NCI-H2227 (cell line): ENCODE measurements at regions not wholly inside any gene's neighbourhood (a gene's known extent, or its start where the extent isn't known, plus 50 kb on each side); places are given as distances from the start of the nearest gene placed in this dataset.
"Not testable (repeated sequence)": the region's sequence is repeated elsewhere in the genome, so short reads cannot be mapped to it uniquely, and the experiment has no call there.

ENCODE experiments used
- DNase-seq: peaks from one replicate; lab custom pipeline; 2025; ENCODE audit not compliant: unreplicated experiment; lab: John Stamatoyannopoulos, UW

DNA sequence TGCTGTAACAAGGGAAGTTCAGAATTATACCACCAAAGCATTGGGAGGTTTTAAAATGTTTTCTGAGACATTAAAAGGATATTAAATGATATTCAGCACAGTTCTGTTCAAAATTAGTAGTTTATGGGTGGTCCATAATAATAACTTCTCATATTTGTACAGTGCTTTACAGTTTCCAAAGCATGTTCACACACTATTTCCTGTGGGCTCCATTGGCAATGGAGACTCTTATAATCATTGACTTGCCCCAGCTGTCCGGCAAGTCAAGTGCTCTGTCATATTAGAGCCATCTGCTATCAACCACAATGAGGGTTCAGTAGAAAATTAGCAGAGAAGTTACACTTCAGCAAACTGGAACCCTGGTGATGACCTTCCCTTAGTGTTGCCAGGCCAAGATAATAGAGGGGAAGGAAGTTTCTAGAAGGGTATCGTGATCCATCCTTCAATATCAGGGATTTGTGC, 526.6 kb upstream of the CCDC196 start:
- no peak for DNase-seq

DNA sequence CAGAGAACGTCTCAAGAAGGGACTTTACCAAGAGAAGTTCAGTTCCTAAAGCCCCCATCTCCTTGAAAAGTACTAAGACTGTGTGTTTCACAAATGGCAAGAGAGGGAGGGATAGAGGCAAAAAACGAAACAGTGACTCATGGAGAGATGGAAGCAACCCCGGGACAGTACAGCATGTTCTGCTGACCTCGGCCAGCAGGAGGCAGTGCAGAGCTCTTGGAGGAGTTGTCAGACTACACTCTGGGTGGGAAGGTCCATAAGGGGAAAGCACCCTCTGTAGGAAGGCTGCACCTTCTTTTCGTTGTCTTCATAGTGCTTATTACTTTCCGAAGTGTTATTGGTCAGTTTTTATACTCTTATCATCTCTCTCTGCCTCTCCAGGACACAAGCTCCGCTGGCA, 525.2 kb upstream of the CCDC196 start:
- peak; percentile 21 for DNase-seq

DNA sequence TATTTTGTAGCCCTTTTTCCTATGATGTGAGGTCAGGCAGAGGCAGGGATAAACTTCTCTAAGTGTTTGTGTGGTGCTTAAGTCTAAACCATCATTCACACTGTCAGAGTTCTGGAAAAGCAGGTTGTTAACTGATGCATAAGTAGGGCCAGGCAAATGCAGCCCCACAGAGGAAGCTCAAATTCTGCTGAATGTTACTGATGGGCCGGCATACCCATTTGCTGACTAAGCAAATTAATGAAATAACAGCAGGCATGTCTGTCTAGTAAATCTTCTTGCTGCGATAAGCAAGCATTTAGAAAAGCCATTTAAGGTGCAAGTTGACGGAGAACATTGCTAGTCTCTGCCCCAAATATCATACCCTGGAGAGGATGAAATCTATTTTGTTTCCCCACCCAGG, 523.2 kb upstream of the CCDC196 start:
- DNase-seq, result peak; percentile 34

- no peak for DNase-seq
Measured at GRCh38 chr14:65964366-65964765, 521.8 kb upstream of the CCDC196 start.

- DNase-seq, result no peak
Measured at GRCh38 chr14:65966188-65966587, 520.0 kb upstream of the CCDC196 start.

- no peak for DNase-seq
Measured at GRCh38 chr14:65972346-65972870, 513.8 kb upstream of the CCDC196 start.

- no peak for DNase-seq
Measured at GRCh38 chr14:65972891-65973290, 513.3 kb upstream of the CCDC196 start.

- no peak for DNase-seq
Measured at GRCh38 chr14:65975865-65976264, 510.3 kb upstream of the CCDC196 start.

GRCh38 chr14:65976761-65977404, 509.3 kb upstream of the CCDC196 start:
- peak; percentile 17 for DNase-seq

DNA sequence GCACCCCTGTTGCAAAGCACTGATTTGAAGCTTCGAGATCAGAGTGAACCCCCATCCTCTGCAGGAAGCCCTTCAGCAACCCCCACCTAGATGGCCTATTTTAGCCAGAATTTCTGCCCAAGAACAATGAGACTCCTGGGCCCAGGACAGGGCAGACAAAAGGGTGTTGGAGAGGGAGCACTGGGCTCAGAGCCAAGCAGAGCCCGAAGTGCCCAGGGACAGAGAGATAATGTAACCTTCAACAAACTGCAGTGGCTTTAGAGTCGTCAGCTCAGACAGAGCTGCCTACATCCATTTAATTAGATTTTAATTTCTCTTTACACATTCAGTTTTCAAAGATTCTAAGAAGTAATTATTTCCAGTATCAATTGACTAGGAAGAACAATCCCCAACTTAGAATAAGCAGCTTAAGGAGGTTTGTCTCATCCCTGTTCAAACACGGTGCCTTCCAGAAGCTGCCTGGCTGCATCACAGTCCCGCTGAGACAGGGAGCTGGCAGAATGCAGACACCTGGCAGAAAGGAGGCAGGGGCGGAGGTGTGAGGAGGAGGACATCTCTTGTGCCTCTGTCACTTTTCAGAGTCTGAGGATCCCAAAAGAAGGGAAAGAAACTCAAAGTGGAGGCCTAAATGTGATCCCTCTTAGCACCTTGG, 504.9 kb upstream of the CCDC196 start:
- DNase-seq, result no peak

DNA sequence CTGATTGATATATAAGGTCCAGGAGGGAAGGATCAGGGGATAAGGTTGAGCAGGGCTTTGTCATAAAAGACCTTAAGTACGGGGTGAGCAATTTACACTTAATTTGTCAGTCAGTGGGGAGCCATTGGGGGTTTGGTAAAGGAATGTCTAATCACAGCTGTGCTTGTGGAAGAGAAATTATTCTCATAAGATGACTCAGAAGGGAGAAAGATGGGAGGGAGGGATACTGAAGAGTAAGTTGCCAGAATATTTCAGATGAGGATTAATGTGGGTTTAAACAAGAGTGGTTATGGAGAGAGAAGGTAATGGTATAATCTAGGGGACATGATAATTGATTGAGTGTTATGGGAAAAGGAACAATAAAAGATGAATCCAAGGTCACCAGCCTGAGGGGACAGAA, 500.1 kb upstream of the CCDC196 start:
- DNase-seq, result no peak

- no peak for DNase-seq
Measured at GRCh38 chr14:65989981-65990380, 496.2 kb upstream of the CCDC196 start.

- no peak for DNase-seq
Measured at GRCh38 chr14:65991104-65991503, 495.1 kb upstream of the CCDC196 start.

GRCh38 chr14:65991935-65992334, 494.2 kb upstream of the CCDC196 start:
- not testable (repeated sequence) for DNase-seq

DNA sequence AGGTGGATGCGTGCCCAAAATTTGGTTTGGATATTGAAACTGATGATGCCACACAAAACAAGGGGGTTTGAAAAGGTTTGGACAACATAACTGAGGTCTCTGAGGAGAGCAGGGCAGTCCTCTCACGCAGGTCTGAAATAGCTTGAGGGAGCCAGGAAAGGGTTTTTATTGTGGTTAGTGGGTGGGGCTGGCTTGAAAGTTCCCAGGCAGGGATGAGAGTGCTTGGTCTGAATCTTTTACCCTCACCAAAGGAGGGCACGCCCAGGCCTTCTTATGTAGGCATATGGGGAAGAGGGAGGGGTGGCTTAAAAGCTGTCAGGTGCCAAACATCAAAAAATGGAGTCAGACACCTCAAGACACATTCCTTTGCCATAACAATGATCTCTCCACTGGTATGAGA, 493.1 kb upstream of the CCDC196 start:
- DNase-seq, result no peak

DNA sequence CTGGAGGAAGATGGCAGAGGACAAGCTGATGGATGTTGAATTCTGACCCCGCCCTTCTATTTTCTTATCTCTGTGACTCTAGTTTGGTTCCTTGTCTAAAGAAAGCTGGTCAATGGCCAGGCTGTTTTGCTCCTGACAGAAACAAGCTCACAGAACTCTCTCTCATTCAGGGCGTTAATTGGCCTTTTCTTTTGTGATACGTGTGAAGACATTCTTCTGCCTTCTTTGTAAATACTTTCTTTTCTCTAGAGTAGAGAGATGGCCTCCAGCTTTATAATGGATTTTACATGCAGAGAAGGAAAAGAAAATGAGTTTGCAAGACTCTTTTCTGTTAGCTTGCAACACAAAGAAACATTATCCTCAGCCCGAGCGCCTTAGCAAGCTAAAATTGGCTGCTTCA, 492.2 kb upstream of the CCDC196 start:
- DNase-seq, result no peak

- DNase-seq, result no peak
Measured at GRCh38 chr14:65997347-65997746, 488.8 kb upstream of the CCDC196 start.

- no peak for DNase-seq
Measured at GRCh38 chr14:65999865-66000264, 486.3 kb upstream of the CCDC196 start.

GRCh38 chr14:66000766-66001165, 485.4 kb upstream of the CCDC196 start:
- DNase-seq, result no peak

DNA sequence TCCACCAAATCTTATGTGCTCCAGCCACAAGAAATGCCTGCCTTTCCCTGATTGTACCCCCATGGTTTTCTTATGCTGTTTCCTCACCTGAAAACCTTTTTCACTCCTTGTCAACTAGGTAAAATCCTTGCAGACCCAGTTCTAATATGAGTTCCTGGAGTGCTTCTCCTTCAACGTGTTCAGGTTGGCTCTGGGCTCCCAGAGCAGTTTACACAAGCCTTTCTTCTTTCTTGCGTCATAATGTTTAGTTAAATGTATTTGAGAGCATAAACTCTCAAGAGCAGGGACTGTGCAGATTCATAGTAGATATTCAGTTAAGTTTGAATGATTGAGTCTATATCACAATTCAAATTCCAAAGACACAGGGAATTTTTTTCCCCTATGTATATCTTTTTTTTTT, 484.8 kb upstream of the CCDC196 start:
- DNase-seq, result no peak

DNA sequence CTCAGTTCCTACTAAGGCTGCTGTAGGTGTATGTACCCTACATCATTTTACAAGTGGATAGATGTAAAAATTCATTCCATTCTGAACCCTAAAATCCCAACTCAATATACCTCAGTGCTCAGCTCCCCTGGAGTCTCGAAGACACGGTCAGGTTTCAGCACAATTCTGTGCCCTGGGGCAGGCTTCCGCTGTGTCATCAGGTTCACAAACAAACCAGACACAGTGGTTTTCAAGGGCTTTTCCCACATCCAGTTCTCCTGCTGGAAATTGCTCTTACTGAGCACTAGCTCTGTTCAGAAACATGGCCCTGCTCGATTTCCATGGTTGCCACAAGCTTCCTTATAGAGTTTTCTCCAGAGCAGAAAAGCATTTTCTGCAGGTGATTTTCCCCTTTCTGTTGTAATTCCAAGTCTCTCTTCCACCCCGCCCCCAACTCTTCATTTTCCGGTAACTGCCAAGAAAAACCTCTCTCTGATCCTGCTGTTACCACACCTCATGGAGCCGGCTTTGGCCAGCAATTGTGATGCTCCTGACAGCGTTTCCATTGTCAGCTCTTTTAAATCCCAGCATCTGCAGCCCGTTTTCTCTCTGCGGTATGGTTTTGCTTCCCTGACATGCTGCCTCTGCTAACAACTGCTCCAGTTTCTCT, 483.0 kb upstream of the CCDC196 start:
- no peak for DNase-seq

DNA sequence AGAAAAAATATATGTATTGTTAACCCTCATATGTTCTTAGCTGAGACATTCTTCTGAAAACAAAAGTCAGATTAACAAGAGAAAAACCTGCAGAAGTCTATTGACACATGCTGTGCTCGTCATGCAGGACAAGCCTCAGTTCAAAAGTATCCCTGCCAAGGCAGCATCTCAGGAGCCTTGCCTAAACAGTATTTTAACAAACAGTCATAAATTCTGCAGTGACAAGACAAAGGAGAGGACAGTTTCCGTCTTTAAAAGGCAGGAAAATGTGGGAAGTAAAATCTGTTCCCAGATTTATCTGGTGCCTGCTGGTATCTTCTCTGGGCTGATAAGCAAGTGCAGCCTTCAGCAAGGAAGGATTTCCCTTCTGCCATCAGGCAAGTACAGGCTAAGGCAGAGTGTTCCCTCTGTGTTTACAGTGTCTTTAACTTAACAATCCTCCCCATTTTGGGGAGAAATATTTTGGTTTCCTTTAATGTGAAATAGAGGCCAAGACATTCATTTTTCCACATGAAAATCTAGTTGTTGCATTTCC, 480.2 kb upstream of the CCDC196 start:
- no peak for DNase-seq
